Parathyroid adenoma (tissue), 2 donors: ENCODE measurements at regions not wholly inside any gene's neighbourhood (a gene's known extent, or its start where the extent isn't known, plus 50 kb on each side); places are given as distances from the start of the nearest gene placed in this dataset.

ENCODE experiments used
- H2AFZ ChIP-seq: fragments of 300-600 bp; sonication (generic); one replicate; pipeline ENCODE4 v1.7.0; 2017; ENCODE audit warnings: antibody characterized with exemption, mild to moderate bottlenecking
- H3K27ac ChIP-seq: fragments of 300-600 bp; sonication (generic); one replicate; pipeline ENCODE4 v1.7.0; 2017
- H3K27me3 ChIP-seq: fragments of 300-600 bp; sonication (generic); one replicate; pipeline ENCODE4 v1.7.0; 2017; ENCODE audit warnings: low read length; ENCODE audit not compliant: control insufficient read depth, insufficient read depth
- H3K36me3 ChIP-seq: fragments of 300-600 bp; sonication (generic); one replicate; pipeline ENCODE4 v1.7.0; 2017; ENCODE audit warnings: low read length; ENCODE audit not compliant: control insufficient read depth, insufficient read depth
- H3K4me1 ChIP-seq: fragments of 300-600 bp; sonication (generic); one replicate; pipeline ENCODE4 v1.7.0; 2017; ENCODE audit warnings: control low read depth
- H3K4me2 ChIP-seq: fragments of 300-600 bp; sonication (generic); one replicate; pipeline ENCODE4 v1.7.0; 2017; ENCODE audit warnings: low read length
- H3K4me3 ChIP-seq: fragments of 300-600 bp; sonication (generic); one replicate; pipeline ENCODE4 v1.7.0; 2017; ENCODE audit warnings: low read depth, low read length
- H3K79me2 ChIP-seq: fragments of 300-600 bp; sonication (generic); one replicate; pipeline ENCODE4 v1.7.0; 2017; ENCODE audit warnings: control low read depth
- H3K9ac ChIP-seq: fragments of 300-600 bp; sonication (generic); one replicate; pipeline ENCODE4 v1.7.0; 2017; ENCODE audit warnings: mild to moderate bottlenecking
- H3K9me3 ChIP-seq: fragments of 300-600 bp; sonication (generic); one replicate; pipeline ENCODE4 v1.7.0; 2017; ENCODE audit warnings: low read length; ENCODE audit not compliant: control insufficient read depth
- TF ChIP-seq, protein P1 (sequence below): fragments of 300-600 bp; sonication (generic); IDR thresholded peaks from one replicate; pipeline ENCODE4 v1.7.0; 2017; ENCODE audit warnings: antibody characterized with exemption, mild to moderate bottlenecking
- donor health status: primary hyperparathyroidism.

DNA sequence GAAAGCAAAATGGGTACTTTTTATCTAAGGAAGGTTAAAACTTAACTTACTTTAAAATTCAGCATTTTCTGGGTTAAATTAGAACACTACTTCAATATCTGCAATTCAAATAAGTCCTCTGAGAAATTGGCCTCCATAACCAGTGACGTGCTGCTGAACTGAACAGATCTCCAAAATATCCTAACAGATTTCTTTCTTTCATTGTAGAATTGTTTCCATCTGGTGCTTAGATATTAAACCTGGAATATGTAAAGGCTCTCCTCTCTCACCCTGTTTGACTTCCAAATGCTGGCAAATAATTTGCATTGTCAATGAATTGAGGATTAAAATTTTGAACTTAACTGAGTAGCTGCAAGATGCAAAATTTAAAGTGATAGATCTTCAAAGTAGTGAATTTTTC lies 316.9 kb upstream of the CXADR start:
- TF ChIP-seq, protein P1, sequence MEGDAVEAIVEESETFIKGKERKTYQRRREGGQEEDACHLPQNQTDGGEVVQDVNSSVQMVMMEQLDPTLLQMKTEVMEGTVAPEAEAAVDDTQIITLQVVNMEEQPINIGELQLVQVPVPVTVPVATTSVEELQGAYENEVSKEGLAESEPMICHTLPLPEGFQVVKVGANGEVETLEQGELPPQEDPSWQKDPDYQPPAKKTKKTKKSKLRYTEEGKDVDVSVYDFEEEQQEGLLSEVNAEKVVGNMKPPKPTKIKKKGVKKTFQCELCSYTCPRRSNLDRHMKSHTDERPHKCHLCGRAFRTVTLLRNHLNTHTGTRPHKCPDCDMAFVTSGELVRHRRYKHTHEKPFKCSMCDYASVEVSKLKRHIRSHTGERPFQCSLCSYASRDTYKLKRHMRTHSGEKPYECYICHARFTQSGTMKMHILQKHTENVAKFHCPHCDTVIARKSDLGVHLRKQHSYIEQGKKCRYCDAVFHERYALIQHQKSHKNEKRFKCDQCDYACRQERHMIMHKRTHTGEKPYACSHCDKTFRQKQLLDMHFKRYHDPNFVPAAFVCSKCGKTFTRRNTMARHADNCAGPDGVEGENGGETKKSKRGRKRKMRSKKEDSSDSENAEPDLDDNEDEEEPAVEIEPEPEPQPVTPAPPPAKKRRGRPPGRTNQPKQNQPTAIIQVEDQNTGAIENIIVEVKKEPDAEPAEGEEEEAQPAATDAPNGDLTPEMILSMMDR: no peak
- H3K36me3 ChIP-seq: no peaks in the 10 kb centered on the region
- no peak overlapping the region for H3K4me2 ChIP-seq
- H2AFZ ChIP-seq: no peak overlapping the region
- H3K4me1 ChIP-seq: no peaks in the 10 kb centered on the region
- H3K79me2 ChIP-seq: no peaks in the 10 kb centered on the region
- H3K9me3 ChIP-seq: no peaks in the 10 kb centered on the region
- H3K9ac ChIP-seq: no peak overlapping the region
- H3K27ac ChIP-seq: no peak overlapping the region
- H3K27me3 ChIP-seq: no peaks in the 10 kb centered on the region
- no peak overlapping the region for H3K4me3 ChIP-seq

DNA sequence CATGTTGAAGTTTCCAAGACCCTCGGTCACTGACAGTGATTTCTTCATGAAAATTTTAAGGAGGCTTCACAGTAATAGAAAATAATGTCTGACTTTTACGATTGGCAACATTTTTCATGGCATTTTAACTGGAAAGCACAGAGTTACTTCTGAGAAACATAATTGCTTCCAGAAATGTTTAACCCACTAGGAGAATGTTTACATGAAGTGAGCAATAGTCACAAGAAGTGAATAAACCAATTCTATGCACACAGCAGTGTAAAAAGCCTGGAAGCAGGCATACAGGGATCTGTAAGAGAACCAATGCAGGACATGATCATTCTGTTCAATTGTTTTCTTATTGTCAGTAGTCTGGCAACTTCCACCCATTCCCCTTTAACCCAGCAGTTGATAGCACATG lies 316.2 kb upstream of the CXADR start:
- Histone ChIP-seq H3K79me2 (no peaks in the 10 kb centered on the region), H2AFZ (no peak overlapping the region), H3K27me3 (no peaks in the 10 kb centered on the region), H3K9ac (no peak overlapping the region), H3K4me3 (no peak overlapping the region), H3K9me3 (no peaks in the 10 kb centered on the region), H3K36me3 (no peaks in the 10 kb centered on the region), H3K27ac (no peak overlapping the region), H3K4me2 (no peak overlapping the region), H3K4me1 (no peaks in the 10 kb centered on the region)
- TF ChIP-seq, protein P1: no peak

GRCh38 chr21:17197996-17198395 lies 314.8 kb upstream of the CXADR start:
- H3K27ac ChIP-seq: no peak overlapping the region
- H3K4me3 ChIP-seq: no peak overlapping the region
- no peak overlapping the region for H3K9ac ChIP-seq
- H3K27me3 ChIP-seq: no peaks in the 10 kb centered on the region
- no peaks in the 10 kb centered on the region for H3K36me3 ChIP-seq
- no peaks in the 10 kb centered on the region for H3K79me2 ChIP-seq
- TF ChIP-seq, protein P1: no peak
- H3K9me3 ChIP-seq: no peaks in the 10 kb centered on the region
- H3K4me2 ChIP-seq: no peak overlapping the region
- no peak overlapping the region for H2AFZ ChIP-seq
- H3K4me1 ChIP-seq: no peaks in the 10 kb centered on the region

GRCh38 chr21:17200250-17200649 lies 312.6 kb upstream of the CXADR start:
- Histone ChIP-seq H3K9me3 (no peaks in the 10 kb centered on the region), H3K4me3 (no peak overlapping the region), H3K27ac (no peak overlapping the region), H3K4me1 (no peaks in the 10 kb centered on the region), H3K79me2 (no peaks in the 10 kb centered on the region), H2AFZ (no peak overlapping the region), H3K27me3 (no peaks in the 10 kb centered on the region), H3K9ac (no peak overlapping the region), H3K36me3 (no peaks in the 10 kb centered on the region), H3K4me2 (no peak overlapping the region)
- TF ChIP-seq, protein P1: no peak

DNA sequence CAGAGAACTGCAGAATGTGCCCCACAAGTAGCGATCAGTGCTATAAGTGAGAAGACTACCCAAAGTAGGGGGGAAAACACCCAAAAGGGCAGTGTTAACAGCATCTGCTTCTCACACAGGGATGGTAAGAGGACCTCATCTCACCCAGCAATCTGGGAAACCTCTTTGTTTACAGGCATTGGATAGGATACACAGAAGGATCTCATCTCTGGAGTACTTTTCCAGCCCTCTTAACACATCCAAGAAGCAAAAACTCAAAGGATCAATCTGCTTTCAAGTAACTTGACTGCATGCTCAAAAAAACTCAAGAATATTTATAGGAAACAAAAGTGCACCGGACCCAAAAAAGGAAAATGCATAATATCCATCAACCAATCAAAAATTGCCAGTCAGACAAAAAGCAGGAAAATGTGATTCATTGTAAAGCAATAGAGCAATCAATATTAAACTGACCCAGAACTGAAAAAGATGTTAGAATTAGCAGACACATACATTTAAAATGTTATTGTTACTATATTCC lies 311.0 kb upstream of the CXADR start:
- no peak overlapping the region for H3K9ac ChIP-seq
- no peaks in the 10 kb centered on the region for H3K9me3 ChIP-seq
- H3K79me2 ChIP-seq: no peaks in the 10 kb centered on the region
- H3K4me1 ChIP-seq: no peaks in the 10 kb centered on the region
- TF ChIP-seq, protein P1: no peak
- no peak overlapping the region for H3K4me2 ChIP-seq
- no peak overlapping the region for H2AFZ ChIP-seq
- H3K4me3 ChIP-seq: no peak overlapping the region
- no peak overlapping the region for H3K27ac ChIP-seq
- H3K27me3 ChIP-seq: no peaks in the 10 kb centered on the region
- H3K36me3 ChIP-seq: no peaks in the 10 kb centered on the region
